Activated effector memory CD4-positive, alpha-beta T cell treated with Interleukin-2 at 50 U/mL for 16 hours (primary cell): ENCODE measurements at regions not wholly inside any gene's neighbourhood (a gene's known extent, or its start where the extent isn't known, plus 50 kb on each side); places are given as distances from the start of the nearest gene placed in this dataset.

Source experiments
- DNase-seq: peaks from one replicate; pipeline ENCODE4 v3.0.0-alpha.2; 2020

- no peak for DNase-seq
Measured at GRCh38 chr6:40791004-40791403, 203.8 kb upstream of the LRFN2 start.

- peak; percentile 5 for DNase-seq
Measured at GRCh38 chr6:40788661-40789655, 201.8 kb upstream of the LRFN2 start.

GRCh38 chr6:40782355-40782754 is 195.2 kb upstream of the LRFN2 start:
- DNase-seq = no peak

GRCh38 chr6:40780637-40781036 is 193.5 kb upstream of the LRFN2 start:
- DNase-seq = no peak

GRCh38 chr6:40779409-40779808 is 192.2 kb upstream of the LRFN2 start:
- DNase-seq = no peak

GRCh38 chr6:40778918-40779317 is 191.8 kb upstream of the LRFN2 start:
- no peak for DNase-seq

- DNase-seq = no peak
Measured at GRCh38 chr6:40778196-40778595, 191.0 kb upstream of the LRFN2 start.

GRCh38 chr6:40774932-40775331 is 187.8 kb upstream of the LRFN2 start:
- DNase-seq = no peak

GRCh38 chr6:40770794-40771193 is 183.6 kb upstream of the LRFN2 start:
- DNase-seq = no peak

GRCh38 chr6:40764726-40765125 is 177.6 kb upstream of the LRFN2 start:
- no peak for DNase-seq

- no peak for DNase-seq
Measured at GRCh38 chr6:40762981-40763380, 175.8 kb upstream of the LRFN2 start.

GRCh38 chr6:40760887-40761286 is 173.7 kb upstream of the LRFN2 start:
- DNase-seq = no peak

GRCh38 chr6:40759838-40760237 is 172.7 kb upstream of the LRFN2 start:
- no peak for DNase-seq

- no peak for DNase-seq
Measured at GRCh38 chr6:40759264-40759663, 172.1 kb upstream of the LRFN2 start.

GRCh38 chr6:40755749-40756452 is 168.7 kb upstream of the LRFN2 start:
- DNase-seq = no peak

- no peak for DNase-seq
Measured at GRCh38 chr6:40755046-40755681, 168.0 kb upstream of the LRFN2 start.

- no peak for DNase-seq
Measured at GRCh38 chr6:40754461-40755045, 167.4 kb upstream of the LRFN2 start.

GRCh38 chr6:40753675-40754448 is 166.7 kb upstream of the LRFN2 start:
- DNase-seq = no peak

- DNase-seq = no peak
Measured at GRCh38 chr6:40753048-40753447, 165.9 kb upstream of the LRFN2 start.

GRCh38 chr6:40744835-40745234 is 157.7 kb upstream of the LRFN2 start:
- no peak for DNase-seq

GRCh38 chr6:40743690-40744446 is 156.7 kb upstream of the LRFN2 start:
- no peak for DNase-seq

- no peak for DNase-seq
Measured at GRCh38 chr6:40743226-40743625, 156.1 kb upstream of the LRFN2 start.
